H1 (cell line): ENCODE measurements at regions not wholly inside any gene's neighbourhood (a gene's known extent, or its start where the extent isn't known, plus 50 kb on each side); places are given as distances from the start of the nearest gene placed in this dataset.

ENCODE experiments used
- CTCF ChIA-PET: fragments of 300-600 bp; sonication (Branson Sonifier 250); formaldehyde crosslinking; loops from one replicate; lab custom pipeline; 2021; ENCODE audit not compliant: partially characterized antibody; lab: Charles Lee
- POLR2A ChIA-PET: fragments of 300-600 bp; sonication (Branson Sonifier 250); formaldehyde crosslinking; loops from one replicate; lab custom pipeline; 2021; ENCODE audit warnings: inconsistent platforms; ENCODE audit not compliant: partially characterized antibody; lab: Charles Lee
- DNase-seq, 2 experiments: peaks; one replicate each; pipeline versions ENCODE4 v3.0.0 to v3.0.0-alpha.2; 2010 to 2022; ENCODE audit warnings: low spot score in 2 of 2, low read depth in 1 of 2, mixed read lengths in 1 of 2
- FAIRE-seq: peaks from 2 replicates; lab custom pipeline; 2011; peaks lifted over from hg19 to GRCh38; lab: Jason Lieb, UNC
- H2AFZ ChIP-seq: 2 replicates; pipeline ENCODE4 v1.8.1; 2012; ENCODE audit warnings: low read length, inconsistent platforms
- H2AK5ac ChIP-seq: 2 replicates; pipeline ENCODE4 v1.6.1; 2013; ENCODE audit warnings: low read depth, low read length
- H2BK120ac ChIP-seq: replicated peaks from 2 replicates; pipeline ENCODE3; 2013; ENCODE audit warnings: low read depth, low read length, inconsistent platforms
- H2BK12ac ChIP-seq: 2 replicates; pipeline ENCODE4 v1.6.1; 2013; ENCODE audit warnings: low read depth, low read length
- H2BK15ac ChIP-seq: 2 replicates; pipeline ENCODE4 v1.6.1; 2013; ENCODE audit warnings: low read length
- H2BK20ac ChIP-seq: 2 replicates; pipeline ENCODE4 v1.6.1; 2013; ENCODE audit warnings: low read length
- H2BK5ac ChIP-seq: 2 replicates; pipeline ENCODE4 v1.6.1; 2013; ENCODE audit warnings: low read depth, low read length
- H3K14ac ChIP-seq: 2 replicates; pipeline ENCODE4 v1.6.1; 2013; ENCODE audit warnings: inconsistent platforms; ENCODE audit not compliant: insufficient read length
- H3K18ac ChIP-seq: 2 replicates; pipeline ENCODE4 v1.6.1; 2013; ENCODE audit warnings: low read length; ENCODE audit errors: extremely low read depth
- H3K23ac ChIP-seq: 2 replicates; pipeline ENCODE4 v1.6.1; 2013; ENCODE audit warnings: inconsistent platforms; ENCODE audit not compliant: insufficient read length
- H3K23me2 ChIP-seq: 2 replicates; pipeline ENCODE4 v1.6.1; 2013; ENCODE audit warnings: low read depth, low read length
- H3K27ac ChIP-seq: 2 replicates; pipeline ENCODE4 v1.6.1; 2011; ENCODE audit warnings: low read depth, low read length, inconsistent platforms
- H3K27me3 ChIP-seq, 4 experiments: replicated peaks in 1 of 4; 1 replicate in 1 of 4; 2 replicates in 3 of 4; pipeline versions ENCODE4 v1.6.1 to v1.8.1; 2011 to 2013; ENCODE audit warnings: low read length in 3 of 4, mild to moderate bottlenecking in 3 of 4, inconsistent platforms in 2 of 4, mixed read lengths in 2 of 4, moderate library complexity in 1 of 4; ENCODE audit not compliant: control insufficient read depth in 3 of 4, insufficient read depth in 3 of 4; ENCODE audit errors: extremely low read depth in 1 of 4
- H3K36me3 ChIP-seq, 4 experiments: 2 replicates each; pipeline versions ENCODE4 v1.6.1 to v1.8.1; 2011 to 2013; ENCODE audit warnings: mild to moderate bottlenecking in 4 of 4, low read length in 3 of 4, moderate library complexity in 2 of 4, control low read depth in 1 of 4, inconsistent platforms in 1 of 4; ENCODE audit not compliant: insufficient read depth in 4 of 4, control insufficient read depth in 2 of 4
- H3K4ac ChIP-seq: replicated peaks from 2 replicates; pipeline ENCODE3; 2013; ENCODE audit warnings: low read length, low read depth, mixed read lengths, inconsistent platforms; ENCODE audit not compliant: insufficient read length
- H3K4me1 ChIP-seq, 4 experiments: replicated peaks in 1 of 4; 1 replicate in 1 of 4; 2 replicates in 3 of 4; pipeline versions ENCODE4 v1.6.1 to v1.8.1; 2011 to 2013; ENCODE audit warnings: low read length in 3 of 4, inconsistent platforms in 2 of 4, mixed read lengths in 1 of 4; ENCODE audit not compliant: insufficient read depth in 4 of 4, control insufficient read depth in 3 of 4
- H3K4me2 ChIP-seq, 2 experiments: 2 replicates each; pipeline versions ENCODE4 v1.6.1 to v1.8.1; 2011 to 2013; ENCODE audit warnings: low read depth in 2 of 2, low read length in 2 of 2, control low read depth in 1 of 2, inconsistent platforms in 1 of 2, mild to moderate bottlenecking in 1 of 2; ENCODE audit not compliant: insufficient read depth in 1 of 2
- H3K4me3 ChIP-seq, 4 experiments: fragments of 200-600, 300-600 bp in 1 of 4; sonication (generic), shearing (Covaris generic), sonication (Bioruptor Twin) in 1 of 4; 2 replicates each; pipeline versions ENCODE4 v1.5.1 to v1.8.1; 2011 to 2016; ENCODE audit warnings: low read length in 4 of 4, low read depth in 3 of 4, control low read depth in 2 of 4, inconsistent platforms in 2 of 4, mild to moderate bottlenecking in 2 of 4, mixed read lengths in 1 of 4, moderate library complexity in 1 of 4; ENCODE audit not compliant: insufficient read depth in 2 of 4; ENCODE audit errors: extremely low read depth in 1 of 4
- H3K56ac ChIP-seq: replicated peaks from 2 replicates; pipeline ENCODE3; 2013; ENCODE audit warnings: low read depth, mild to moderate bottlenecking, mixed read lengths, low read length, inconsistent platforms; ENCODE audit not compliant: insufficient read length
- H3K79me1 ChIP-seq: 2 replicates; pipeline ENCODE4 v1.6.1; 2013; ENCODE audit warnings: low read depth, low read length, control low read depth
- H3K79me2 ChIP-seq, 2 experiments: 2 replicates each; pipeline versions ENCODE4 v1.6.1 to v1.8.1; 2012 to 2013; ENCODE audit warnings: low read length in 2 of 2, mild to moderate bottlenecking in 2 of 2, inconsistent platforms in 1 of 2; ENCODE audit not compliant: insufficient read depth in 2 of 2, control insufficient read depth in 1 of 2
- H3K9ac ChIP-seq, 4 experiments: replicated peaks in 1 of 4; 1 replicate in 1 of 4; 2 replicates in 3 of 4; pipeline versions ENCODE4 v1.6.1 to v1.8.1; 2011 to 2013; ENCODE audit warnings: low read depth in 3 of 4, low read length in 3 of 4, control low read depth in 2 of 4, mild to moderate bottlenecking in 2 of 4, moderate library complexity in 2 of 4, inconsistent platforms in 1 of 4; ENCODE audit errors: extremely low read depth in 1 of 4
- H3K9me3 ChIP-seq, 2 experiments: 2 replicates each; pipeline versions ENCODE4 v1.6.1 to v1.8.1; 2012 to 2013; ENCODE audit warnings: mild to moderate bottlenecking in 2 of 2, moderate library complexity in 2 of 2, control low read depth in 1 of 2, inconsistent platforms in 1 of 2, low read depth in 1 of 2, low read length in 1 of 2, mixed read lengths in 1 of 2; ENCODE audit not compliant: insufficient read depth in 2 of 2
- H4K20me1 ChIP-seq, 2 experiments: replicated peaks in 1 of 2; 2 replicates each; pipeline versions ENCODE3 to v1.8.1; 2011 to 2013; ENCODE audit warnings: inconsistent platforms in 2 of 2, low read length in 2 of 2, mild to moderate bottlenecking in 1 of 2; ENCODE audit not compliant: insufficient read depth in 2 of 2, control insufficient read depth in 1 of 2
- H4K5ac ChIP-seq: 2 replicates; pipeline ENCODE4 v1.6.1; 2013; ENCODE audit warnings: low read length, low read depth, mixed read lengths, inconsistent platforms; ENCODE audit not compliant: insufficient read length
- H4K8ac ChIP-seq: 2 replicates; pipeline ENCODE4 v1.8.0; 2013; ENCODE audit warnings: mild to moderate bottlenecking, moderate library complexity, low read length, inconsistent platforms; ENCODE audit not compliant: insufficient read depth; ENCODE audit errors: extremely low read depth
- H4K91ac ChIP-seq: replicated peaks from 2 replicates; pipeline ENCODE3; 2013; ENCODE audit warnings: low read length, mixed read lengths, inconsistent platforms; ENCODE audit not compliant: insufficient read length
- SIX5 ChIP-seq: IDR thresholded peaks from 2 replicates; pipeline ENCODE4 v1.6.1; 2011; ENCODE audit warnings: mild to moderate bottlenecking, low read depth, low read length
- WGBS, 2 experiments: shearing (Covaris generic) in 1 of 2; methylation state at CpG; one replicate each; pipeline versions ENCODE4 v1.1.6 to v1.1.7; 2013 to 2015; ENCODE audit warnings: low lambda C conversion rate in 2 of 2, mixed read lengths in 2 of 2, inconsistent platforms in 1 of 2, low coverage in 1 of 2, missing lambda C conversion rate in 1 of 2; ENCODE audit not compliant: insufficient replicate concordance in 2 of 2, insufficient coverage in 1 of 2, insufficient read length in 1 of 2; ENCODE audit errors: extremely low coverage in 1 of 2, missing lambda C conversion rate in 1 of 2; 5-methylcytosine and 5-hydroxymethylcytosine counted together

DNA sequence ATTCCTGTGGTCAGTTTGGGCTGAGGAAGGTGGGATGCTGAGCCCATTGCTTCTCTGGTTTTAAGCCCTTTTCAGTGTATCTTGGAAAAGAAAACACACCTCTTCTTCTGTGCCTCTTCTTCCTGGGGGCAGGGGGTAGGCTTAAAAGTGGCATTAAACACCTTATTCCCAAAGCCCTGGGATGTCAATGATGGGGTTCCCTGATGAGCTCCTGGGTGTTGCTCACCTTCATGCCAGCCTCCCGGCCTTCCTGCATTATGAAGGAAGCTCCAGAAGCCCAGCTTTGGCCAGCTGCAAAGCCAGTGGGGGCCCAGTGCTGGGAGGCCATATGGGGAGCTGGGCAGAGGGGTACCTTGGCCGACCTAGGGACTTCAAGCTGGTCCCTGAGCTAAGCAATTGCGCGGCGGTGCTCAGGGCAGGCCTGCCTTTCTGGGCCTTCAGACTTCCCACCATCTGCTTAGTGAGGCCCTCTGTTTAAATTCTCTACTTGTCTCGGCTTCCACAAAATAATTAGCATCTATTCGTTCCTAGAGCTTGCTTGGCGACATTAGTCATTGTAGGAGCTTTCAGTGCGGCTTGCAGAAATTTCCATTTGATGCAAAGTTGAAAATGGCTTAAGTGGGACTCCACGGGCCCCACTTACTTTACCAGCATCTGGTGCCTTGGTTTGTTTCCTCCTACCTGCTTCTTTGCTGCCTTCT, 121.7 kb upstream of the NLRP1 start:
- H2BK12ac ChIP-seq = peak overlapping the region; percentile 44; the same call in 1 of the 2 replicates
- H3K36me3 ChIP-seq = no peaks in the 10 kb centered on the region
- no peak overlapping the region for H2BK120ac ChIP-seq
- no peak overlapping the region for H3K4ac ChIP-seq
- CTCF ChIA-PET = interaction anchor here (0.6 to 4.4 kb wide), 55 partner anchors 9 to 720 kb away, joined by 3 to 42 read pairs (median 4); no protein-coding TSS in a partner anchor
- no peak overlapping the region for H4K8ac ChIP-seq
- no peaks in the 10 kb centered on the region for H3K27me3 ChIP-seq
- H2AFZ ChIP-seq = peak overlapping the region; percentile 61
- no peak overlapping the region for H3K27ac ChIP-seq
- H3K9me3 ChIP-seq = peaks cover 0 to 6% of the 10 kb centered on the region in 2 experiments; a peak in 1 of 4 replicates
- no peak overlapping the region for H3K14ac ChIP-seq
- no peaks in the 10 kb centered on the region for H3K79me2 ChIP-seq
- H3K4me2 ChIP-seq = no peak overlapping the region
- no peak overlapping the region for H3K56ac ChIP-seq
- H3K4me1 ChIP-seq = peaks cover 9 to 23% (median 13%) of the 10 kb centered on the region in 4 experiments; a peak in 5 of 7 replicates
- H4K5ac ChIP-seq = no peak overlapping the region
- no peak overlapping the region for H2BK5ac ChIP-seq
- no peak overlapping the region for H3K23ac ChIP-seq
- H3K79me1 ChIP-seq = no peaks in the 10 kb centered on the region; the same call in 1 of the 2 replicates
- FAIRE-seq (no peak), DNase-seq (no peak)
- no peak overlapping the region for H3K9ac ChIP-seq
- no peak overlapping the region for H2BK15ac ChIP-seq
- 79% methylated on average over 10 of the region's 10 CpGs; no CpG with 5 or more reads in 1 of the 2 experiments for WGBS, 2 experiments
- no peak overlapping the region for H3K4me3 ChIP-seq
- no peaks in the 10 kb centered on the region for H4K20me1 ChIP-seq
- no peak overlapping the region for H4K91ac ChIP-seq
- no peak overlapping the region; the same call in 1 of the 2 replicates for H3K18ac ChIP-seq
- POLR2A ChIA-PET = interaction anchor here (1.5 to 1.7 kb wide), 2 partner anchors 12 to 65 kb away, joined by 4 to 5 read pairs; no protein-coding TSS in a partner anchor
- no peak overlapping the region for H2BK20ac ChIP-seq
- H3K23me2 ChIP-seq = no peaks in the 10 kb centered on the region
- H2AK5ac ChIP-seq = no peak overlapping the region
- TF ChIP-seq SIX5 = no peak
